H9 (cell line): ENCODE measurements at regions not wholly inside any gene's neighbourhood (a gene's known extent, or its start where the extent isn't known, plus 50 kb on each side); places are given as distances from the start of the nearest gene placed in this dataset.

ENCODE experiments used
- DNase-seq: peaks from one replicate; pipeline ENCODE4 v3.0.0-alpha.2; 2017
- H2AFZ ChIP-seq: one replicate; pipeline ENCODE4 v1.6.1; 2013; ENCODE audit warnings: mild to moderate bottlenecking, low read length, control low read depth, moderate library complexity
- H2AK5ac ChIP-seq: 2 replicates; pipeline ENCODE4 v1.6.1; 2013; ENCODE audit warnings: low read length, control low read depth, mixed read lengths; ENCODE audit not compliant: insufficient read length
- H2BK120ac ChIP-seq: one replicate; pipeline ENCODE4 v1.6.1; 2013; ENCODE audit warnings: low read depth, mild to moderate bottlenecking, low read length, control low read depth, inconsistent platforms; ENCODE audit not compliant: poor library complexity, severe bottlenecking
- H2BK12ac ChIP-seq: 2 replicates; pipeline ENCODE4 v1.6.1; 2013; ENCODE audit warnings: low read length, control low read depth, mixed read lengths, low read depth; ENCODE audit not compliant: insufficient read length
- H2BK15ac ChIP-seq: 2 replicates; pipeline ENCODE4 v1.6.1; 2013; ENCODE audit warnings: low read depth, low read length, control low read depth
- H2BK20ac ChIP-seq: one replicate; pipeline ENCODE4 v1.6.1; 2013; ENCODE audit warnings: low read depth, mild to moderate bottlenecking, low read length, control low read depth, inconsistent platforms; ENCODE audit not compliant: poor library complexity, severe bottlenecking
- H2BK5ac ChIP-seq: 2 replicates; pipeline ENCODE4 v1.6.1; 2013; ENCODE audit warnings: low read length, control low read depth, mixed read lengths; ENCODE audit not compliant: insufficient read length
- H3K14ac ChIP-seq: 2 replicates; pipeline ENCODE4 v1.6.1; 2013; ENCODE audit warnings: low read length, control low read depth; ENCODE audit not compliant: insufficient read depth
- H3K18ac ChIP-seq: 2 replicates; pipeline ENCODE4 v1.6.1; 2013; ENCODE audit warnings: low read depth, mild to moderate bottlenecking, mixed read lengths, low read length, control low read depth; ENCODE audit not compliant: insufficient read length
- H3K23ac ChIP-seq: 2 replicates; pipeline ENCODE4 v1.6.1; 2013; ENCODE audit warnings: low read length, control low read depth, mixed read lengths, low read depth; ENCODE audit not compliant: insufficient read length
- H3K23me2 ChIP-seq: 2 replicates; pipeline ENCODE4 v1.6.1; 2013; ENCODE audit warnings: low read depth, mild to moderate bottlenecking, mixed read lengths, low read length, control low read depth; ENCODE audit not compliant: insufficient read length, poor library complexity, severe bottlenecking
- H3K27ac ChIP-seq: 2 replicates; pipeline ENCODE4 v1.5.1; 2013; ENCODE audit warnings: low read length, control low read depth, mixed read lengths, low read depth; ENCODE audit not compliant: insufficient read length
- H3K27me3 ChIP-seq: 2 replicates; pipeline ENCODE4 v1.6.1; 2013; ENCODE audit warnings: low read length, control low read depth, inconsistent platforms; ENCODE audit not compliant: insufficient read depth
- H3K4ac ChIP-seq: 2 replicates; pipeline ENCODE4 v1.6.1; 2013; ENCODE audit warnings: low read depth, mild to moderate bottlenecking, control low read depth, inconsistent platforms, low read length, moderate library complexity
- H3K4me1 ChIP-seq: 2 replicates; pipeline ENCODE4 v1.6.1; 2013; ENCODE audit warnings: low read length, control low read depth, inconsistent platforms; ENCODE audit not compliant: insufficient read depth
- H3K4me2 ChIP-seq: 2 replicates; pipeline ENCODE4 v1.6.1; 2013; ENCODE audit warnings: low read length, control low read depth, mixed read lengths; ENCODE audit not compliant: insufficient read length, insufficient read depth
- H3K56ac ChIP-seq: 2 replicates; pipeline ENCODE4 v1.6.1; 2013; ENCODE audit warnings: low read depth, mild to moderate bottlenecking, mixed read lengths, low read length, control low read depth; ENCODE audit not compliant: insufficient read length
- H3K79me1 ChIP-seq: 2 replicates; pipeline ENCODE4 v1.6.1; 2013; ENCODE audit warnings: low read depth, mild to moderate bottlenecking, moderate library complexity, low read length, control low read depth, inconsistent platforms; ENCODE audit not compliant: insufficient read depth, poor library complexity, severe bottlenecking
- H3K79me2 ChIP-seq: 2 replicates; pipeline ENCODE4 v1.6.1; 2013; ENCODE audit warnings: low read length, control low read depth, inconsistent platforms; ENCODE audit not compliant: insufficient read depth
- H3K9ac ChIP-seq: 2 replicates; pipeline ENCODE4 v1.6.1; 2013; ENCODE audit warnings: low read length, control low read depth, mixed read lengths; ENCODE audit not compliant: insufficient read length; ENCODE audit errors: extremely low read depth
- H3K9me3 ChIP-seq: one replicate; pipeline ENCODE4 v1.6.1; 2013; ENCODE audit warnings: low read depth, low read length, inconsistent platforms; ENCODE audit not compliant: control insufficient read depth
- H3T11ph ChIP-seq: one replicate; pipeline ENCODE4 v1.6.1; 2013; ENCODE audit warnings: mild to moderate bottlenecking, low read length, control low read depth, inconsistent platforms
- H4K20me1 ChIP-seq: one replicate; pipeline ENCODE4 v1.6.1; 2013; ENCODE audit not compliant: control insufficient read depth, insufficient read length, insufficient read depth
- H4K5ac ChIP-seq: 2 replicates; pipeline ENCODE4 v1.6.1; 2013; ENCODE audit warnings: low read depth, mild to moderate bottlenecking, mixed read lengths, low read length, control low read depth; ENCODE audit not compliant: insufficient read length
- H4K8ac ChIP-seq: replicated peaks from 2 replicates; pipeline ENCODE4 v1.6.1; 2013; ENCODE audit warnings: low read length, control low read depth, mixed read lengths, low read depth; ENCODE audit not compliant: insufficient read length
- H4K91ac ChIP-seq: 2 replicates; pipeline ENCODE4 v1.6.1; 2013; ENCODE audit warnings: low read depth, mild to moderate bottlenecking, moderate library complexity, mixed read lengths, low read length, control low read depth; ENCODE audit not compliant: insufficient read length
- H3K27ac Mint-ChIP-seq, 3 experiments: 2 replicates in 2 of 3; 3 replicates in 1 of 3; pipeline ENCODE4 v1.8.0; 2020 to 2021; ENCODE audit warnings: mixed read lengths in 3 of 3, mild to moderate bottlenecking in 1 of 3, moderate library complexity in 1 of 3
- H3K27me3 Mint-ChIP-seq: 2 replicates; pipeline ENCODE4 v1.8.0; 2021; ENCODE audit warnings: low read depth, mild to moderate bottlenecking, moderate library complexity, mixed read lengths
- H3K36me3 Mint-ChIP-seq, 3 experiments: 2 replicates in 2 of 3; 3 replicates in 1 of 3; pipeline ENCODE4 v1.8.0; 2020 to 2021; ENCODE audit warnings: low read depth in 3 of 3, mixed read lengths in 3 of 3; ENCODE audit not compliant: insufficient read depth in 1 of 3
- H3K4me1 Mint-ChIP-seq, 2 experiments: 2 replicates each; pipeline ENCODE4 v1.8.0; 2020; ENCODE audit warnings: mixed read lengths in 2 of 2
- H3K4me3 Mint-ChIP-seq, 2 experiments: 2 replicates in 1 of 2; 3 replicates in 1 of 2; pipeline ENCODE4 v1.8.0; 2020 to 2021; ENCODE audit warnings: mild to moderate bottlenecking in 2 of 2, mixed read lengths in 2 of 2, moderate library complexity in 1 of 2
- H3K9me3 Mint-ChIP-seq, 2 experiments: 2 replicates in 1 of 2; 3 replicates in 1 of 2; pipeline ENCODE4 v1.8.0; 2020; ENCODE audit warnings: mild to moderate bottlenecking in 2 of 2, mixed read lengths in 2 of 2, moderate library complexity in 1 of 2
- TF ChIP-seq, protein P1 (sequence below): fragments of 200-600 bp; sonication (generic); conservative IDR thresholded peaks from 3 replicates; pipeline ENCODE4 v1.8.0; 2021; ENCODE audit warnings: antibody characterized with exemption, mild to moderate bottlenecking

DNA sequence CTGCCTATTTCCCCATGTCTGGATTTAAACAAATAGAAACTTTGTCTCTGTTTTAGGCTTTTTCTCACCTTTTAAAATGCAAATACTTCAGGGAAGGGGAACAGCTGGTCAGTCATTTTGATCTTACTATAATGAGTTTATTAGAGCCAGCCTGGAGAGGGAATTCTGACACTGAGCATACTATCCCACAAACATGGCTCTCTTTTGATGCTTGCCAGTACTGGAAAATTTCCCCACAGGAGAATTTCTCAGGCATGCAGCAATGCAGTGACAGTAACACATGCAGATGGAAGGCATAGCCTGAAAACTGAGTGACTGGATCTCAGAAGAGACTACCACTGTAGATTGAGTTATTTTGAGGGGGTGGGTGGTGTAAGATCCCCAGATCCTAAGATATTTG, 974.3 kb upstream of the CELF4 start:
- H3K4ac ChIP-seq: no peak overlapping the region
- no peaks in the 10 kb centered on the region for H3K9me3 ChIP-seq
- H4K20me1 ChIP-seq: no peaks in the 10 kb centered on the region
- Mint-ChIP-seq H3K27ac (no peak overlapping the region), H3K27me3 (no peaks in the 10 kb centered on the region), H3K4me1 (peaks cover 5 to 7% of the 10 kb centered on the region in 2 experiments), H3K9me3 (peaks cover 0 to 3% of the 10 kb centered on the region in 2 experiments; a peak in 2 of 5 replicates), H3K4me3 (no peak overlapping the region), H3K36me3 (peaks cover 0 to 3% (median 0%) of the 10 kb centered on the region in 3 experiments; a peak in 1 of 7 replicates)
- no peak overlapping the region for H3K56ac ChIP-seq
- TF ChIP-seq, protein P1, sequence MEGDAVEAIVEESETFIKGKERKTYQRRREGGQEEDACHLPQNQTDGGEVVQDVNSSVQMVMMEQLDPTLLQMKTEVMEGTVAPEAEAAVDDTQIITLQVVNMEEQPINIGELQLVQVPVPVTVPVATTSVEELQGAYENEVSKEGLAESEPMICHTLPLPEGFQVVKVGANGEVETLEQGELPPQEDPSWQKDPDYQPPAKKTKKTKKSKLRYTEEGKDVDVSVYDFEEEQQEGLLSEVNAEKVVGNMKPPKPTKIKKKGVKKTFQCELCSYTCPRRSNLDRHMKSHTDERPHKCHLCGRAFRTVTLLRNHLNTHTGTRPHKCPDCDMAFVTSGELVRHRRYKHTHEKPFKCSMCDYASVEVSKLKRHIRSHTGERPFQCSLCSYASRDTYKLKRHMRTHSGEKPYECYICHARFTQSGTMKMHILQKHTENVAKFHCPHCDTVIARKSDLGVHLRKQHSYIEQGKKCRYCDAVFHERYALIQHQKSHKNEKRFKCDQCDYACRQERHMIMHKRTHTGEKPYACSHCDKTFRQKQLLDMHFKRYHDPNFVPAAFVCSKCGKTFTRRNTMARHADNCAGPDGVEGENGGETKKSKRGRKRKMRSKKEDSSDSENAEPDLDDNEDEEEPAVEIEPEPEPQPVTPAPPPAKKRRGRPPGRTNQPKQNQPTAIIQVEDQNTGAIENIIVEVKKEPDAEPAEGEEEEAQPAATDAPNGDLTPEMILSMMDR: no peak
- no peaks in the 10 kb centered on the region for H3K27me3 ChIP-seq
- no peak overlapping the region for H3K4me2 ChIP-seq
- H3K27ac ChIP-seq: no peak overlapping the region
- H3K23me2 ChIP-seq: no peaks in the 10 kb centered on the region
- no peak overlapping the region for H2BK12ac ChIP-seq
- H2BK15ac ChIP-seq: no peak overlapping the region
- no peak overlapping the region for H2BK5ac ChIP-seq
- H3T11ph ChIP-seq: no peak overlapping the region
- H4K8ac ChIP-seq: no peak overlapping the region
- no peak overlapping the region for H3K23ac ChIP-seq
- H3K4me1 ChIP-seq: no peaks in the 10 kb centered on the region
- H3K79me2 ChIP-seq: no peaks in the 10 kb centered on the region
- no peak overlapping the region for H2AK5ac ChIP-seq
- H2AFZ ChIP-seq: no peak overlapping the region
- no peak overlapping the region for H2BK20ac ChIP-seq
- DNase-seq: no peak
- no peak overlapping the region for H4K5ac ChIP-seq
- H4K91ac ChIP-seq: no peak overlapping the region
- no peak overlapping the region for H2BK120ac ChIP-seq
- no peaks in the 10 kb centered on the region for H3K79me1 ChIP-seq
- no peak overlapping the region for H3K14ac ChIP-seq
- H3K18ac ChIP-seq: no peak overlapping the region
- H3K9ac ChIP-seq: no peak overlapping the region
